ENCODE measurements at regions not wholly inside any gene's neighbourhood (a gene's known extent, or its start where the extent isn't known, plus 50 kb on each side); places are given as distances from the start of the nearest gene placed in this dataset.

DNA sequence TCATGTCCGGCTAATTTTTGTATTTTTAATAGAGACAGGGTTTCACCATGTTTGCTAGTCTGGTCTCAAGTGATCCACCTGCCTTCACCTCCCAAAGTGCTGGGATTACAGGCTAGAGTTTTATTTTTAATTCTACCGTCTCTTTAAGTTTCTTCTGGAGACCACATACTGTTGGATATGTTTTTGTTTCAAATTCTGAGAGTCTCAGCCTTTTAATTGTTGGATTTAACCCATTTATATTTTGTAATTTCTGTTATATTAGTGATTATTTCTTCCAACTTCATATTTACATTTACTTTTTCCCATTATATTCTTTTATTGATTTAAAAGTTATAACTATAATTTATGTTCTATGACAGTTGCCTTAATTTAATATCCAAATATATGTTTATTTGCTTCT is 139.4 kb downstream of the BMS1 start:
- POLR2A ChIA-PET: no interaction called here
- H3K9me3 ChIP-seq (ENCODE audit: control insufficient read depth, insufficient read depth, low read depth, low read length): no peaks in the 10 kb centered on the region
- peak; percentile 64 for TF ChIP-seq SETDB1 (IDR thresholded peaks at IDR 0.05; ENCODE audit: insufficient read length, low read length)
- TF ChIP-seq ZNF704 (tag by site-specific recombination; IDR thresholded peaks at IDR 0.05): no peak
- no peak for TF ChIP-seq ZNF843 (tag by site-specific recombination; IDR thresholded peaks at IDR 0.05)
- TF ChIP-seq ZNF16 (tag by site-specific recombination; IDR thresholded peaks at IDR 0.05; ENCODE audit: low read depth): no peak
- TF ChIP-seq ZFP3 (tag by site-specific recombination; IDR thresholded peaks at IDR 0.05; ENCODE audit: low read depth): no peak
- no peak overlapping the region for H3K27ac ChIP-seq (ENCODE audit: extremely low read depth, low read depth, low read length)
- CTCF ChIA-PET: no interaction called here
- no peaks in the 10 kb centered on the region for H3K4me1 ChIP-seq (ENCODE audit: control insufficient read depth, insufficient read depth, low read length)
- no peaks in the 10 kb centered on the region for H3K36me3 ChIP-seq (ENCODE audit: control insufficient read depth in 2 of 2, insufficient read depth in 1 of 2, low read length in 2 of 2)
- H3K4me3 ChIP-seq (ENCODE audit: low read depth, low read length): no peak overlapping the region

DNA sequence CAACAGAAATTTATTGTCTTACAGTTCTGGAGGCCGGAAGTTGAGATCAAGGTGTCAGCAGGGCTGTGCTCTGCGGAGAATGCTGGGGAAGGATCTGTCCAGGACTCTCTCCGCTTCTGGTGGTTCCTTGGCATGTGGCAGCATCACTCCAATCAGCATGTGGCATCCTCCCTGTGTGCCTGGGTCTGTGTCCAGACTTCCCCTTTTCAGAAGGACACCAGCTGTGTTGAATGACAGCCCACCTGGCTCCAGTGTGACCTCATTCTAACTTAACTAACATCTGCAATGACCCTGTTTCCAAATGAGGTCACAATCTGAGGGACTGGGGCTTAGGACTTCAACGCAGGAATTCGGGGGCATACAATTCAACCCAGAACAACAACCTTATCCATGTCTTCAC is 141.9 kb downstream of the BMS1 start:
- H3K27ac ChIP-seq (ENCODE audit: extremely low read depth, low read depth, low read length): no peak overlapping the region
- CTCF ChIA-PET: no interaction called here
- H3K36me3 ChIP-seq (ENCODE audit: control insufficient read depth in 2 of 2, insufficient read depth in 1 of 2, low read length in 2 of 2): no peaks in the 10 kb centered on the region
- POLR2A ChIA-PET: interaction anchor here (0.6 kb wide), 1 partner anchor 152 kb away, joined by 4 read pairs; the partner anchor contains the start of gene RET
- TF ChIP-seq ZNF416 (tag by site-specific recombination; IDR thresholded peaks at IDR 0.05) (no peak), ZNF148 (tag by site-specific recombination; IDR thresholded peaks at IDR 0.05; ENCODE audit: borderline replicate concordance) (no peak), ZNF366 (tag by site-specific recombination; conservative IDR thresholded peaks at IDR 0.05) (no peak), ZNF37A (tag by site-specific recombination; IDR thresholded peaks at IDR 0.05) (no peak), ZNF501 (tag by site-specific recombination; IDR thresholded peaks at IDR 0.05) (no peak), ZNF2 (tag by site-specific recombination; IDR thresholded peaks at IDR 0.05) (no peak)
- TF ChIP-seq, protein P1, sequence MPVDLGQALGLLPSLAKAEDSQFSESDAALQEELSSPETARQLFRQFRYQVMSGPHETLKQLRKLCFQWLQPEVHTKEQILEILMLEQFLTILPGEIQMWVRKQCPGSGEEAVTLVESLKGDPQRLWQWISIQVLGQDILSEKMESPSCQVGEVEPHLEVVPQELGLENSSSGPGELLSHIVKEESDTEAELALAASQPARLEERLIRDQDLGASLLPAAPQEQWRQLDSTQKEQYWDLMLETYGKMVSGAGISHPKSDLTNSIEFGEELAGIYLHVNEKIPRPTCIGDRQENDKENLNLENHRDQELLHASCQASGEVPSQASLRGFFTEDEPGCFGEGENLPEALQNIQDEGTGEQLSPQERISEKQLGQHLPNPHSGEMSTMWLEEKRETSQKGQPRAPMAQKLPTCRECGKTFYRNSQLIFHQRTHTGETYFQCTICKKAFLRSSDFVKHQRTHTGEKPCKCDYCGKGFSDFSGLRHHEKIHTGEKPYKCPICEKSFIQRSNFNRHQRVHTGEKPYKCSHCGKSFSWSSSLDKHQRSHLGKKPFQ (tag by site-specific recombination; IDR thresholded peaks at IDR 0.05): no peak
- TF ChIP-seq, protein P2, sequence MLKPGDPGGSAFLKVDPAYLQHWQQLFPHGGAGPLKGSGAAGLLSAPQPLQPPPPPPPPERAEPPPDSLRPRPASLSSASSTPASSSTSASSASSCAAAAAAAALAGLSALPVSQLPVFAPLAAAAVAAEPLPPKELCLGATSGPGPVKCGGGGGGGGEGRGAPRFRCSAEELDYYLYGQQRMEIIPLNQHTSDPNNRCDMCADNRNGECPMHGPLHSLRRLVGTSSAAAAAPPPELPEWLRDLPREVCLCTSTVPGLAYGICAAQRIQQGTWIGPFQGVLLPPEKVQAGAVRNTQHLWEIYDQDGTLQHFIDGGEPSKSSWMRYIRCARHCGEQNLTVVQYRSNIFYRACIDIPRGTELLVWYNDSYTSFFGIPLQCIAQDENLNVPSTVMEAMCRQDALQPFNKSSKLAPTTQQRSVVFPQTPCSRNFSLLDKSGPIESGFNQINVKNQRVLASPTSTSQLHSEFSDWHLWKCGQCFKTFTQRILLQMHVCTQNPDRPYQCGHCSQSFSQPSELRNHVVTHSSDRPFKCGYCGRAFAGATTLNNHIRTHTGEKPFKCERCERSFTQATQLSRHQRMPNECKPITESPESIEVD (tag by site-specific recombination; IDR thresholded peaks at IDR 0.05): no peak
- TF ChIP-seq, protein P3, sequence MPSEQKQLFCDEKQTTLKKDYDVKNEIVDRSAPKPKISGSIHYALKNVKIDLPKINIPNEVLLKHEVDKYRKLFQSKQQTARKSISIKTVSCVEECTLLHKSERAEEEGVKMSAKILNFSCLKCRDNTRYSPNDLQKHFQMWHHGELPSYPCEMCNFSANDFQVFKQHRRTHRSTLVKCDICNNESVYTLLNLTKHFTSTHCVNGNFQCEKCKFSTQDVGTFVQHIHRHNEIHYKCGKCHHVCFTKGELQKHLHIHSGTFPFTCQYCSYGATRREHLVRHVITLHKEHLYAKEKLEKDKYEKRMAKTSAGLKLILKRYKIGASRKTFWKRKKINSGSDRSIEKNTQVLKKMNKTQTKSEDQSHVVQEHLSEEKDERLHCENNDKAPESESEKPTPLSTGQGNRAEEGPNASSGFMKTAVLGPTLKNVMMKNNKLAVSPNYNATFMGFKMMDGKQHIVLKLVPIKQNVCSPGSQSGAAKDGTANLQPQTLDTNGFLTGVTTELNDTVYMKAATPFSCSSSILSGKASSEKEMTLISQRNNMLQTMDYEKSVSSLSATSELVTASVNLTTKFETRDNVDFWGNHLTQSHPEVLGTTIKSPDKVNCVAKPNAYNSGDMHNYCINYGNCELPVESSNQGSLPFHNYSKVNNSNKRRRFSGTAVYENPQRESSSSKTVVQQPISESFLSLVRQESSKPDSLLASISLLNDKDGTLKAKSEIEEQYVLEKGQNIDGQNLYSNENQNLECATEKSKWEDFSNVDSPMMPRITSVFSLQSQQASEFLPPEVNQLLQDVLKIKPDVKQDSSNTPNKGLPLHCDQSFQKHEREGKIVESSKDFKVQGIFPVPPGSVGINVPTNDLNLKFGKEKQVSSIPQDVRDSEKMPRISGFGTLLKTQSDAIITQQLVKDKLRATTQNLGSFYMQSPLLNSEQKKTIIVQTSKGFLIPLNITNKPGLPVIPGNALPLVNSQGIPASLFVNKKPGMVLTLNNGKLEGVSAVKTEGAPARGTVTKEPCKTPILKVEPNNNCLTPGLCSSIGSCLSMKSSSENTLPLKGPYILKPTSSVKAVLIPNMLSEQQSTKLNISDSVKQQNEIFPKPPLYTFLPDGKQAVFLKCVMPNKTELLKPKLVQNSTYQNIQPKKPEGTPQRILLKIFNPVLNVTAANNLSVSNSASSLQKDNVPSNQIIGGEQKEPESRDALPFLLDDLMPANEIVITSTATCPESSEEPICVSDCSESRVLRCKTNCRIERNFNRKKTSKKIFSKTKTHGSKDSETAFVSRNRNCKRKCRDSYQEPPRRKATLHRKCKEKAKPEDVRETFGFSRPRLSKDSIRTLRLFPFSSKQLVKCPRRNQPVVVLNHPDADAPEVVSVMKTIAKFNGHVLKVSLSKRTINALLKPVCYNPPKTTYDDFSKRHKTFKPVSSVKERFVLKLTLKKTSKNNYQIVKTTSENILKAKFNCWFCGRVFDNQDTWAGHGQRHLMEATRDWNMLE (tag by site-specific recombination; conservative IDR thresholded peaks at IDR 0.05; ENCODE audit: low read depth): no peak
- TF ChIP-seq, protein P4, sequence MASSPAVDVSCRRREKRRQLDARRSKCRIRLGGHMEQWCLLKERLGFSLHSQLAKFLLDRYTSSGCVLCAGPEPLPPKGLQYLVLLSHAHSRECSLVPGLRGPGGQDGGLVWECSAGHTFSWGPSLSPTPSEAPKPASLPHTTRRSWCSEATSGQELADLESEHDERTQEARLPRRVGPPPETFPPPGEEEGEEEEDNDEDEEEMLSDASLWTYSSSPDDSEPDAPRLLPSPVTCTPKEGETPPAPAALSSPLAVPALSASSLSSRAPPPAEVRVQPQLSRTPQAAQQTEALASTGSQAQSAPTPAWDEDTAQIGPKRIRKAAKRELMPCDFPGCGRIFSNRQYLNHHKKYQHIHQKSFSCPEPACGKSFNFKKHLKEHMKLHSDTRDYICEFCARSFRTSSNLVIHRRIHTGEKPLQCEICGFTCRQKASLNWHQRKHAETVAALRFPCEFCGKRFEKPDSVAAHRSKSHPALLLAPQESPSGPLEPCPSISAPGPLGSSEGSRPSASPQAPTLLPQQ (tag by site-specific recombination; IDR thresholded peaks at IDR 0.05): no peak
- H3K4me3 ChIP-seq (ENCODE audit: low read depth, low read length): no peak overlapping the region
- H3K9me3 ChIP-seq (ENCODE audit: control insufficient read depth, insufficient read depth, low read depth, low read length): no peaks in the 10 kb centered on the region
- no peaks in the 10 kb centered on the region for H3K4me1 ChIP-seq (ENCODE audit: control insufficient read depth, insufficient read depth, low read length)

Measured in HEK293 (cell line).